ENCODE measurements at regions not wholly inside any gene's neighbourhood (a gene's known extent, or its start where the extent isn't known, plus 50 kb on each side); places are given as distances from the start of the nearest gene placed in this dataset.

DNA sequence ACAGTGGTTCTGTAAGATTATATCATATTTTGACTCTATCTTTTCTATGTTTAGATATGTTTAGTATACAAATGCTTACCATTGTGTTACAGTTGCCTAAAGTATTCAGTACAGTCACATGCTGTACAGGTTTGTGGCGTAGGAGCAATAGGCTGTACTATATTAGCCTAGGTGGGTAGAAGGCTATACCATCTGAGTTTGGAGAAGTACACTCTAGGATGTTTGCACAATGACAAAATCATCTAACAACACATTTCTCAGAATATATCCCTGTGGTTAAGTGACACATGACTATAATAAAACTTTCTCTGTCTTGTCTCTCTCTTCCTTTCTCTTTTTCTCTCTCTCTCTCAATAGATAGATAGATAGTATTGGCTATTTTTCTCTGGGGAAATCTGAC lies 1053.1 kb downstream of the STIM2 start:
- ATAC-seq (no peak), DNase-seq (no peak)
- no peaks in the 10 kb centered on the region for H3K9me3 ChIP-seq (ENCODE audit: control insufficient read depth, low read length, poor library complexity, severe bottlenecking)
- no peaks in the 10 kb centered on the region for H3K36me3 Mint-ChIP-seq (ENCODE audit: low read depth)
- H3K4me3 Mint-ChIP-seq = no peak overlapping the region
- H3K27me3 Mint-ChIP-seq = no peaks in the 10 kb centered on the region
- no peak overlapping the region for H3K27ac Mint-ChIP-seq
- no peaks in the 10 kb centered on the region for H3K4me1 Mint-ChIP-seq

DNA sequence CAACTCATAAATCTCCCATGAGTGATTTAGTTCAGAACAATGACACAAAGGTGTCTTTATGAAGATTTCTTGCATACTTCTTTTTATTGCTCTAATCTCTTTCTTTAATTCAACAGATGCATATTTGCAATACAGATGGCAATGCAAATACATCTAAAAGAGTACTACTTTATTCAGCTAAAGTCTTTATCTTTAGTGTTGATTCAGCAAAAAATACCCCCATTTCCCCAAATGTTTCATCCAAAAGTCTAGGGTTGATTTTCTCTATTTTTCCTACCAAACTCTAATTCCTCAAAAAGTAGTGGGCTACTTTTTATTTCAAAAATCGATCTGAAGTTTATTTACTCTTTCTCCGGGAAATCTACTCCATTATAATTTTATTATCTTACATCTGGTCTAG lies 1055.2 kb downstream of the STIM2 start:
- H3K27me3 Mint-ChIP-seq = no peaks in the 10 kb centered on the region
- H3K27ac Mint-ChIP-seq = no peak overlapping the region

DNA sequence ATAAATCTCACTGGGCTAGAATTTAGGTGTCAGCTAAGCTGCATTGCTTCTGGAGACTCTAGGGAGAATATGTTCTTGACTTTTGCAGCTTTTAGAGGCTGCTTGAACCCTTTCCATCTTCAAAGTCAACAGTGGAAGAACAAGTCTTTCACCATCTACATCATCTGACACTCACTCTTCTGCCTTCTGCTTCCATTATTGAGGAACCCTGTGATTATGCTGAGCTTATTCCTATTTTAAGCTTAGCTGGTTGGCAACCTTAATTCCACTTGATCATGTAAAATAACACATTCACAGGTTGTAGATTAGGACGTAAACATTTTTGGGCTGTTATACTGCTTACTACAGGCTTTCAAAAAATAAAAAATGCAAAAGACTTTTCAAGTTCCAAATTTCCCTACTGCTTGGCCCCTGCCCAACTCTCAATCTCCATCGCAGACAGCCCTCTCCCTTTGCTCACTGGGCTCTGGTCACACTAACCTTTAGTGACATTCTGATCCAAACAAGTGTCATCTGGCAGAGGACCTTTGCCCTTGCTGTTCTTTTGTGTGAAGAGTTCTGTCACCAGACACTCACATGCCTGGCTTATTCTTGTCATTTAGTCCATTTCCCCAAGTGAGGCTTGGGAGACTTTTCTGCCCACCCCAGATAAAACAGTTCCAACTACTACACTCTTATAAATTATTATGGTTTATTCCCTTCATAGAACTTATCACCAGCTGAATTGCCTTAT lies 1056.0 kb downstream of the STIM2 start:
- Mint-ChIP-seq H3K27ac (no peak overlapping the region), H3K27me3 (no peaks in the 10 kb centered on the region), H3K36me3 (ENCODE audit: low read depth) (no peaks in the 10 kb centered on the region), H3K4me3 (no peak overlapping the region), H3K4me1 (no peaks in the 10 kb centered on the region)
- DNase-seq (no peak), ATAC-seq (no peak)
- H3K9me3 ChIP-seq (ENCODE audit: control insufficient read depth, low read length, poor library complexity, severe bottlenecking) = no peaks in the 10 kb centered on the region

More for the DNA sequence above, 1055.2 kb downstream of the STIM2 start:
- H3K36me3 Mint-ChIP-seq (ENCODE audit: low read depth) = no peaks in the 10 kb centered on the region
- no peaks in the 10 kb centered on the region for H3K9me3 ChIP-seq (ENCODE audit: control insufficient read depth, low read length, poor library complexity, severe bottlenecking)
- no peaks in the 10 kb centered on the region for H3K4me1 Mint-ChIP-seq
- no peak overlapping the region for H3K4me3 Mint-ChIP-seq
- ATAC-seq (no peak), DNase-seq (no peak)

DNA sequence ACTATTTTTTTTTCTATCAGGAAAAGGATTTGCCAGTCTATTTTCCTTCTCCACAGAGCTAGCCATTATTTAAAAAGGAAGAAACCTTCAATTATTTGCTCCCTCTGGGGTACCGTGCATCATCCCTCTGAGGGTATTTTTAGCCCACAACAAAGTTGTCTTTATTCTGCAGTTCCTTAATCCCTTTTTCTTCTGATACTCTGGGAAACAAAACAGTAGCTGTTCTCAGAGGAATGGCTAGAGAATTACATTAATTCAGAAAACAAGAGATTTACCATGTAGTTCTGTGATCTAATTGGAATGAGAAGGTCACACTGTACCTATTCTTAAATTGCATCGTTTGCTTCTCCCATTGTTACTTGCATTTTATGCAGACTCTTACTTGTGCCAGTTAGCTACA lies 1056.7 kb downstream of the STIM2 start:
- Mint-ChIP-seq H3K4me3 (no peak overlapping the region), H3K4me1 (no peaks in the 10 kb centered on the region), H3K27me3 (no peaks in the 10 kb centered on the region), H3K36me3 (ENCODE audit: low read depth) (no peaks in the 10 kb centered on the region), H3K27ac (no peak overlapping the region)
- no peaks in the 10 kb centered on the region for H3K9me3 ChIP-seq (ENCODE audit: control insufficient read depth, low read length, poor library complexity, severe bottlenecking)
- DNase-seq (no peak), ATAC-seq (no peak)

DNA sequence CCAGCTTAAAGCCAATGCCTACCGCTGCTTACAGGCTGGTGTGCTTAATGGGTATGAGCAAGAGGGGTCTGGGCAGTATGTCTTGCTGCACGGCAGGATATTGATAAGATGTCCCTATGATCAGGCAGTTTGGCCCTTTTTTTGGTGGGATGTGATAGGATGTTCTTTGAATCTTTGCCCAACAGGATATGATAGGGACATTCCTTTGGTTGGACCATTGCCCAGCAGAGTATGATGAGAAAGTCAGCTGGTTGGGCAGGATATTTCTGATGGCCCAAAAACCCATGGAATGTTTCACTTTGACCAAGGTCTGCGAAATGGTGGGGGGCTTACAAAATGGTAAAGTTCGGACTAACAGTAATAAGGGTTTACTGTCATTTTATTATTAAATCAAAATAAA lies 1060.6 kb downstream of the STIM2 start:
- H3K4me1 Mint-ChIP-seq = no peaks in the 10 kb centered on the region
- no peak overlapping the region for H3K27ac Mint-ChIP-seq
- no peaks in the 10 kb centered on the region for H3K9me3 ChIP-seq (ENCODE audit: control insufficient read depth, low read length, poor library complexity, severe bottlenecking)
- no peak overlapping the region for H3K4me3 Mint-ChIP-seq
- no peaks in the 10 kb centered on the region for H3K36me3 Mint-ChIP-seq (ENCODE audit: low read depth)
- DNase-seq (no peak), ATAC-seq (no peak)
- H3K27me3 Mint-ChIP-seq = no peaks in the 10 kb centered on the region

DNA sequence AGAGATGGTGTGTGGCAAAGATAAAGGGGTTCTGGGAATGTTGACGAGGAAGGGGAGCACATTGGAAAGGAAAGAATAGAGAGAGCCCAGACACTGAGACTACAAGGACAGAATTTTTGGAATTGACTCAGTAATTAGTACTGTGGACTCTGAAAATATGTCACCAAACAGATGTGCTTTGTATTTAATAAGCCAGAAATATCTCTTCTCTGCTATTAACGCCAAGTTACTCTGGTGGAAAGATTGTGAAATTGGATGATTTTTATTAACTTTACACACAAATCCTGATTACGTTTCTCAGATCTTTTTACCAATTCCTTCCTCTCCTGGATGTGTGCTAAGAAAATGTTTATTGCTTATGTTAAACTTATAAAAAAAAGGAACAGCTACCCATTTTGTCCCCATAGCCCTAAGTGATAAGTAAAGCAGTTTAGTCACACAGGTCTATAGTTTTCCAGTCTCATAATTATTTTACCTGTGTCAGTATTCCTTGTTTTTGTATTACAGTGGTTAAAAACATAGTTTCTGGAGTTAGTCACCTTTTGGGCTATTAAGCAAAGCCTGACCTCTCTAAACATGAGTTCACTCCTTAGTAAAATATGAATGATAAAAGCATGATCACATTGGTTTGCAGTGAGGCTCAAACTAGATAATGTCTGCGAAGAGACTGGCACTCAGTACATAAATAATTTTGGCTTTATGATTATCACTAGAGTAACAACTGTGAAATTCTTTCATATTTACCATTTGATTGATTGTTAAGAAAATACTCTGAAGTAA lies 1068.3 kb downstream of the STIM2 start:
- Mint-ChIP-seq H3K4me3 (no peak overlapping the region), H3K27me3 (no peaks in the 10 kb centered on the region), H3K27ac (no peak overlapping the region), H3K36me3 (ENCODE audit: low read depth) (no peaks in the 10 kb centered on the region), H3K4me1 (no peaks in the 10 kb centered on the region)
- no peaks in the 10 kb centered on the region for H3K9me3 ChIP-seq (ENCODE audit: control insufficient read depth, low read length, poor library complexity, severe bottlenecking)
- DNase-seq (no peak), ATAC-seq (no peak)

DNA sequence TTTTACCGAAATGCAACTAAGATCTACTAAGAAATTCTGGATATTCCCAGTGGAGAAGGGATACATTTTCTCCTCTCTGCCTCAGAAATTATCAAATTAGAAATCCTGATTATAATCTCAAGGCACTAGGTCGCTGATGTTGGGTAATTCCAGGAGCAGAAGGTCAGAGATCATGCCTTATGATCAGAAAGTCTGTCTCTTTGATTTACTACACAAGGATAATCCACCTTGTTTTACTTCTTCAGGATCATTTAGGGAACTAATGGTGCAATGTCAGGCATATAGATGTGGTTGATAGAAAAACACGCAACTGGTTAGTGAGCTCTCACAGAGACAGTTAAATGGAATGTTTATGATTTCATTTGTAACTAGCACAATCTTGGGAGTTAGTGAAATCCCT lies 1069.7 kb downstream of the STIM2 start:
- no peaks in the 10 kb centered on the region for H3K9me3 ChIP-seq (ENCODE audit: control insufficient read depth, low read length, poor library complexity, severe bottlenecking)
- no peak overlapping the region for H3K27ac Mint-ChIP-seq
- no peak for ATAC-seq
- H3K36me3 Mint-ChIP-seq (ENCODE audit: low read depth) = no peaks in the 10 kb centered on the region
- H3K4me3 Mint-ChIP-seq = no peak overlapping the region
- no peak for DNase-seq
- H3K27me3 Mint-ChIP-seq = no peaks in the 10 kb centered on the region
- no peaks in the 10 kb centered on the region for H3K4me1 Mint-ChIP-seq

DNA sequence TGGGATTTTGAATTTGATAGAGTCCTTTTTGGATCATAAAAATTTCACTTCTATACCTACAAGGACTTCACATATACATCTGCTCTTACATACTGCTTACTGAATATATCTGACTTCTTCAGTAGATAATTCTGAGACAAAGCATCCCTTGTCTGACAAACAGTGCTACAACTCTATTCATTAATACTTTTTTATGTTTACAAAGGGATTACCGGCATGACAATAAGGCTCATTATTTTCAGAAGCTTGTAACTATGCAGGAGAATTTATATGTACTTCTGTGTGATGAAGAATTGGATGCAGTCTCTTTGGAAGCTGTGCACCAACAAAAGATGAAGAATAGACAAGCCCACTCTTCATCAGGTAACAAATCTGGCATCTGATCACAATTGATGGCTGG lies 1070.3 kb downstream of the STIM2 start:
- no peak for ATAC-seq

DNA sequence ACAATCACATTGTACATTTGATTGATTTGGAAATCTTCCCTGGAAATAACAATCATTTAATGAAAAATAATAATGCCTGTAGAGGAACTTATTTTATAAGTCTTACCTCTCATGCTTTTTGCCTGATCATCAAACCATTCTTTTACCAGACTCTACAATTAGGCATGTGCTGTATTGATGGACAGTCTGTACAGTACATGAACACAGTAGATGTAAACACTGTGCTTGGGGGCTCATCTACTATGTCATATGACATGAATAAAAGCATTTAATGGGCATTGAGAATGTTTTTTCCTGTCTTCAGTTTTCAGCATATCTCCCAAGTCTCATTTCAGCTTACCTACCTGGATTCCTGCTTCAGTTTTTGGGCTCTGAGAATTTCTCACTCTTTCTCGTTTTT lies 1070.9 kb downstream of the STIM2 start:
- H3K36me3 Mint-ChIP-seq (ENCODE audit: low read depth) = no peaks in the 10 kb centered on the region
- ATAC-seq (no peak), DNase-seq (no peak)
- H3K4me3 Mint-ChIP-seq = no peak overlapping the region
- H3K27ac Mint-ChIP-seq = no peak overlapping the region
- H3K9me3 ChIP-seq (ENCODE audit: control insufficient read depth, low read length, poor library complexity, severe bottlenecking) = no peaks in the 10 kb centered on the region
- no peaks in the 10 kb centered on the region for H3K27me3 Mint-ChIP-seq
- H3K4me1 Mint-ChIP-seq = no peaks in the 10 kb centered on the region

More for the DNA sequence above, 1070.3 kb downstream of the STIM2 start:
- DNase-seq = no peak
- Mint-ChIP-seq H3K36me3 (ENCODE audit: low read depth) (no peaks in the 10 kb centered on the region), H3K4me3 (no peak overlapping the region), H3K4me1 (no peaks in the 10 kb centered on the region), H3K27me3 (no peaks in the 10 kb centered on the region), H3K27ac (no peak overlapping the region)
- H3K9me3 ChIP-seq (ENCODE audit: control insufficient read depth, low read length, poor library complexity, severe bottlenecking) = no peaks in the 10 kb centered on the region

DNA sequence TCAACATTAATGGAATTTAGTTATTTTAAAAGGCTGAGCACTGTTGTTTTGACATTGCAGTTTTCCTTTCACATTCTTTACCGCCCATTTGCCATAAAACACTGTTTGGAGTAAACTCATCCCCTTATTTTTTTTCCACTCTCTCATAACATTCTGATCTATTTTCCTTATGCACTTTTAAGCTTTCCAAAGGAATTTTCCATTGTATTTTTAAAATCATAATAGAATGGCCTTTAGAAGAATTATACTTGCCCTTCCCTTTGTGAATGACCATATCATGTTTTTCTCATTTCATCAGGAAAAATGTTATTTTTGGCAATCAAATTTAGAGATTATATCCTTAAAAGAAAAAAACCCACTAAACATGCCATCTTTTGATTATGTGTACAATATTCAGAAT lies 1074.2 kb downstream of the STIM2 start:
- H3K27ac Mint-ChIP-seq = no peak overlapping the region
- H3K4me1 Mint-ChIP-seq = no peaks in the 10 kb centered on the region
- H3K36me3 Mint-ChIP-seq (ENCODE audit: low read depth) = no peaks in the 10 kb centered on the region
- DNase-seq (no peak), ATAC-seq (no peak)
- no peaks in the 10 kb centered on the region for H3K9me3 ChIP-seq (ENCODE audit: control insufficient read depth, low read length, poor library complexity, severe bottlenecking)
- no peaks in the 10 kb centered on the region for H3K27me3 Mint-ChIP-seq
- no peak overlapping the region for H3K4me3 Mint-ChIP-seq

DNA sequence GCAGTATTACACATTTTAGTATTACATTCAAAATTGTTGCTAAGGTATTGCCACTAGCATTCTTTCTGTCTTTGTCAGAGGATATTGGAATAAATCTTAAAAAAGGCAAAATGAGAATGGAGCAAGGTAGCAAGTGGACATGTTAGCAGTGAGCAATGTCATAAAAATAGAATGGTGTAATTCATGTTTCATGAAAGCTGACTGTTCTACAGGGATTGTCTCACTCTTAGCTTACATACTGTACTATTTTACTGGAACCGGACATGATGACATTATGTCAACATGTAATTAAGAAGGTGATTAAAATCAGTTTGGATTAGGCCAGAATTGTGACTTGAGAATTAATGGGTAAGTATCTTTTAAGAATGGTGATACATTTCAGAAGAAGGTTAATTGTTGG lies 1086.2 kb downstream of the STIM2 start:
- no peaks in the 10 kb centered on the region for H3K27me3 Mint-ChIP-seq
- no peak for ATAC-seq
- H3K36me3 Mint-ChIP-seq (ENCODE audit: low read depth) = no peaks in the 10 kb centered on the region

DNA sequence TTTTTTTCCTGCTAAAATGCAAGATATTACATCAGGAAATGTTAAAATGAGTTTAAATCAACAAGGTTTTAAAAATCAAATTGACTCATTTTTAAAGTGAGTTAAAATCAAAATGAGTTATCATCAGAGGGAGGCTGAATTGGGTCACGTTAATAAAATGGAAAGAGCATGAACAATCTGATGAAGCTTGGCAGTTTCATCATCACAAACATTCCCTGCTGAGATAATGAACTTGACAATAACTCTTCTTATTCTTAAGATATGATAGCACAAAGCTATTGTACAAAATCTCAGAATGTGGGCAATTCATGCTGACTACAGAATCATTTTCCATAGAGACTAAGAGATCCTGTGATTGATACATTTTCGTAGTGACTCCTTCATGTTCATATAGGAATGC lies 1086.7 kb downstream of the STIM2 start:
- ATAC-seq (no peak), DNase-seq (no peak)
- no peaks in the 10 kb centered on the region for H3K4me1 Mint-ChIP-seq
- H3K4me3 Mint-ChIP-seq = no peak overlapping the region
- no peaks in the 10 kb centered on the region for H3K9me3 ChIP-seq (ENCODE audit: control insufficient read depth, low read length, poor library complexity, severe bottlenecking)
- no peak overlapping the region for H3K27ac Mint-ChIP-seq
- no peaks in the 10 kb centered on the region for H3K36me3 Mint-ChIP-seq (ENCODE audit: low read depth)
- no peaks in the 10 kb centered on the region for H3K27me3 Mint-ChIP-seq

More for the DNA sequence above, 1086.2 kb downstream of the STIM2 start:
- Mint-ChIP-seq H3K4me1 (no peaks in the 10 kb centered on the region), H3K4me3 (no peak overlapping the region), H3K27ac (no peak overlapping the region)
- DNase-seq = no peak
- no peaks in the 10 kb centered on the region for H3K9me3 ChIP-seq (ENCODE audit: control insufficient read depth, low read length, poor library complexity, severe bottlenecking)

DNA sequence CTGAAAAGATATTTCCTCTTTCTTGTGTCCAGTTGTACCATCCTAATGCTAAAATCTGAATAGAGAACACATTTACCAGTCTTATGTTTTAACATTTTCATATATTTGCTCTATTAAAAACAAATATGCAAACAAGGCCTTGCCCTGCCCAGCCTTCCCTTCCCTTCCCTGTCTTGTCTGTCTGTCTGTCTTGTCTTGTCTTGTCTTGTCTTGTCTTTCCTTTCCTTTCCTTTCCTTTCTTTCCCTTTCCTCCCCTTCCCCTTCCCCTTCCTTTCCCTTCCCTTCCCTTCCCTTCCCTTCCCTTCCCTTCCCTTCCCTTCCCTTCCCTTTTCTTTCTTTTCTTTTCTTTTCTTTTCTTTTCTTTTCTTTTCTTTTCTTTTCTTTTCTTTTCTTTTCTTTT lies 1103.5 kb downstream of the STIM2 start:
- DNase-seq (no peak), ATAC-seq (no peak)
- no peaks in the 10 kb centered on the region for H3K36me3 Mint-ChIP-seq (ENCODE audit: low read depth)
- no peaks in the 10 kb centered on the region for H3K27me3 Mint-ChIP-seq
- no peaks in the 10 kb centered on the region for H3K9me3 ChIP-seq (ENCODE audit: control insufficient read depth, low read length, poor library complexity, severe bottlenecking)
- no peak overlapping the region for H3K27ac Mint-ChIP-seq
- no peak overlapping the region for H3K4me3 Mint-ChIP-seq
- H3K4me1 Mint-ChIP-seq = no peaks in the 10 kb centered on the region

DNA sequence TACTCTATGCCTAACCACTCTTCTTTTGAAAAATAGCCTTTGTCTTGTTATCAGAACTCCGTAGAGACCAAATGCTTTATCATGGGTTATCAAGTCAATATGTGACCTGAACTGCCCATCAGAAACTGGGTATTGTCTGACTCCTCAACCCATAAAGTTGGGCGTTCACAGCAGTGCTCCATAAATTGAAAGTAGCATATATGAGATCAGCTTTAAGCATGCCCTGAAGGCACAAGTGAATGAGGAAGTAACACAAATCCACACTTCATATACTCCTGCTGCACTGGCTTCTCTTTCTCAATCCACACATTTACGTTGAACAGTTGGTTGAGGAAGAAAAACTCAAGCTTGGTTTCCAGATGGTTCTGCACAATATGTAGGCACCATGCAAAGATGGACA lies 1106.0 kb downstream of the STIM2 start:
- Mint-ChIP-seq H3K4me1 (no peaks in the 10 kb centered on the region), H3K36me3 (ENCODE audit: low read depth) (no peaks in the 10 kb centered on the region), H3K4me3 (no peak overlapping the region), H3K27me3 (no peaks in the 10 kb centered on the region), H3K27ac (no peak overlapping the region)
- DNase-seq (no peak), ATAC-seq (no peak)
- H3K9me3 ChIP-seq (ENCODE audit: control insufficient read depth, low read length, poor library complexity, severe bottlenecking) = no peaks in the 10 kb centered on the region

Data from T-helper 17 cell (primary cell).